Endothelial cell of umbilical vein (primary cell): ENCODE measurements at regions not wholly inside any gene's neighbourhood (a gene's known extent, or its start where the extent isn't known, plus 50 kb on each side); places are given as distances from the start of the nearest gene placed in this dataset.

Experiments
- CTCF ChIP-seq, 2 donors: IDR thresholded peaks; 1 replicate in 1 of 2; 2 replicates in 1 of 2; pipeline ENCODE4 v1.5.1; 2011; ENCODE audit warnings: low read length in 2 of 2, mild to moderate bottlenecking in 2 of 2, moderate library complexity in 2 of 2, control low read depth in 1 of 2, inconsistent platforms in 1 of 2, low read depth in 1 of 2; ENCODE audit not compliant: insufficient read depth in 1 of 2; ENCODE audit errors: extremely low read depth in 1 of 2
- EZH2 ChIP-seq: IDR thresholded peaks from 2 replicates; pipeline ENCODE4 v1.6.1; 2012; ENCODE audit warnings: borderline replicate concordance, low read depth, mild to moderate bottlenecking, moderate library complexity, low read length, inconsistent platforms; ENCODE audit not compliant: severe bottlenecking
- FOS ChIP-seq: IDR thresholded peaks from 2 replicates; pipeline ENCODE4 v1.6.1; 2011; ENCODE audit warnings: mild to moderate bottlenecking, low read length, moderate library complexity, borderline replicate concordance; ENCODE audit not compliant: insufficient read depth
- JUN ChIP-seq: IDR thresholded peaks from 2 replicates; pipeline ENCODE4 v1.6.1; 2011; ENCODE audit warnings: borderline replicate concordance, low read depth; ENCODE audit not compliant: insufficient read length, insufficient read depth
- POLR2A ChIP-seq: IDR thresholded peaks from 2 replicates; pipeline ENCODE4 v1.6.1; 2012; ENCODE audit warnings: low read depth, mild to moderate bottlenecking, control low read depth, low read length
- POLR2AphosphoS5 ChIP-seq: IDR thresholded peaks from 2 replicates; pipeline ENCODE4 v1.6.1; 2012; ENCODE audit warnings: low read depth, mild to moderate bottlenecking, control low read depth, low read length, moderate library complexity; ENCODE audit not compliant: insufficient read depth

GRCh38 chr5:112636751-112637150 is 100.9 kb upstream of the APC start:
- TF ChIP-seq CTCF (IDR thresholded peaks at IDR 0.05; ENCODE audit: extremely low read depth in 1 of 2, insufficient read depth in 1 of 2, low read depth in 1 of 2, low read length in 2 of 2) (no peak), EZH2 (no peak), POLR2A (no peak), JUN (no peak), FOS (no peak), POLR2AphosphoS5 (no peak)
